ENCODE measurements at regions not wholly inside any gene's neighbourhood (a gene's known extent, or its start where the extent isn't known, plus 50 kb on each side); places are given as distances from the start of the nearest gene placed in this dataset.

GRCh38 chr5:110854200-110854599, 115.4 kb downstream of the SLC25A46 start:
- H3K36me3 Mint-ChIP-seq (ENCODE audit: low read depth): no peaks in the 10 kb centered on the region
- no peak overlapping the region for H3K4me3 Mint-ChIP-seq
- TF ChIP-seq CTCF (IDR thresholded peaks at IDR 0.05): no peak
- no peak overlapping the region for H3K27ac Mint-ChIP-seq
- DNase-seq: no peak
- no peaks in the 10 kb centered on the region for H3K27me3 Mint-ChIP-seq (ENCODE audit: low read depth, poor library complexity)
- H3K4me1 Mint-ChIP-seq: no peaks in the 10 kb centered on the region
- peaks cover 5% of the 10 kb centered on the region for H3K9me3 Mint-ChIP-seq

- Mint-ChIP-seq H3K27ac (no peak overlapping the region), H3K9me3 (no peaks in the 10 kb centered on the region), H3K36me3 (ENCODE audit: low read depth) (no peaks in the 10 kb centered on the region), H3K27me3 (ENCODE audit: low read depth, poor library complexity) (no peaks in the 10 kb centered on the region), H3K4me3 (no peak overlapping the region), H3K4me1 (no peaks in the 10 kb centered on the region)
- no peak for TF ChIP-seq CTCF (IDR thresholded peaks at IDR 0.05)
- no peak for DNase-seq
These were observed 117.2 kb downstream of the SLC25A46 start for GRCh38 chr5:110855961-110856360.

GRCh38 chr5:110865400-110866094, 126.7 kb downstream of the SLC25A46 start:
- Mint-ChIP-seq H3K4me3 (no peak overlapping the region), H3K36me3 (ENCODE audit: low read depth) (no peaks in the 10 kb centered on the region), H3K27me3 (ENCODE audit: low read depth, poor library complexity) (no peaks in the 10 kb centered on the region), H3K27ac (no peak overlapping the region), H3K4me1 (no peaks in the 10 kb centered on the region), H3K9me3 (no peaks in the 10 kb centered on the region)
- peak; percentile 45 for DNase-seq
- peak; percentile 64 for TF ChIP-seq CTCF (IDR thresholded peaks at IDR 0.05)

- no peak for DNase-seq
- Mint-ChIP-seq H3K27me3 (ENCODE audit: low read depth, poor library complexity) (peaks cover 4% of the 10 kb centered on the region), H3K9me3 (no peaks in the 10 kb centered on the region), H3K36me3 (ENCODE audit: low read depth) (no peaks in the 10 kb centered on the region), H3K4me3 (no peak overlapping the region), H3K27ac (no peak overlapping the region), H3K4me1 (no peaks in the 10 kb centered on the region)
- TF ChIP-seq CTCF (IDR thresholded peaks at IDR 0.05): no peak
These were observed 131.1 kb downstream of the SLC25A46 start for GRCh38 chr5:110869927-110870326.

- Mint-ChIP-seq H3K4me1 (no peaks in the 10 kb centered on the region), H3K36me3 (ENCODE audit: low read depth) (no peaks in the 10 kb centered on the region), H3K4me3 (no peak overlapping the region), H3K27me3 (ENCODE audit: low read depth, poor library complexity) (peaks cover 16% of the 10 kb centered on the region), H3K9me3 (no peaks in the 10 kb centered on the region), H3K27ac (no peak overlapping the region)
- DNase-seq: no peak
- no peak for TF ChIP-seq CTCF (IDR thresholded peaks at IDR 0.05)
These were observed 133.4 kb downstream of the SLC25A46 start for GRCh38 chr5:110872200-110872599.

GRCh38 chr5:110872963-110873362, 134.2 kb downstream of the SLC25A46 start:
- no peak for DNase-seq
- Mint-ChIP-seq H3K9me3 (no peaks in the 10 kb centered on the region), H3K4me1 (no peaks in the 10 kb centered on the region), H3K4me3 (no peak overlapping the region), H3K36me3 (ENCODE audit: low read depth) (no peaks in the 10 kb centered on the region), H3K27ac (no peak overlapping the region), H3K27me3 (ENCODE audit: low read depth, poor library complexity) (peaks cover 16% of the 10 kb centered on the region)
- no peak for TF ChIP-seq CTCF (IDR thresholded peaks at IDR 0.05)

All from nephron progenitor cell (in vitro differentiated cells).